ENCODE measurements at regions not wholly inside any gene's neighbourhood (a gene's known extent, or its start where the extent isn't known, plus 50 kb on each side); places are given as distances from the start of the nearest gene placed in this dataset.

- TF ChIP-seq, protein P1, sequence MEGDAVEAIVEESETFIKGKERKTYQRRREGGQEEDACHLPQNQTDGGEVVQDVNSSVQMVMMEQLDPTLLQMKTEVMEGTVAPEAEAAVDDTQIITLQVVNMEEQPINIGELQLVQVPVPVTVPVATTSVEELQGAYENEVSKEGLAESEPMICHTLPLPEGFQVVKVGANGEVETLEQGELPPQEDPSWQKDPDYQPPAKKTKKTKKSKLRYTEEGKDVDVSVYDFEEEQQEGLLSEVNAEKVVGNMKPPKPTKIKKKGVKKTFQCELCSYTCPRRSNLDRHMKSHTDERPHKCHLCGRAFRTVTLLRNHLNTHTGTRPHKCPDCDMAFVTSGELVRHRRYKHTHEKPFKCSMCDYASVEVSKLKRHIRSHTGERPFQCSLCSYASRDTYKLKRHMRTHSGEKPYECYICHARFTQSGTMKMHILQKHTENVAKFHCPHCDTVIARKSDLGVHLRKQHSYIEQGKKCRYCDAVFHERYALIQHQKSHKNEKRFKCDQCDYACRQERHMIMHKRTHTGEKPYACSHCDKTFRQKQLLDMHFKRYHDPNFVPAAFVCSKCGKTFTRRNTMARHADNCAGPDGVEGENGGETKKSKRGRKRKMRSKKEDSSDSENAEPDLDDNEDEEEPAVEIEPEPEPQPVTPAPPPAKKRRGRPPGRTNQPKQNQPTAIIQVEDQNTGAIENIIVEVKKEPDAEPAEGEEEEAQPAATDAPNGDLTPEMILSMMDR (conservative IDR thresholded peaks at IDR 0.05 in 1 of 2, IDR thresholded peaks at IDR 0.05 in 1 of 2; ENCODE audit: extremely low read depth in 1 of 2, insufficient read depth in 1 of 2, low read depth in 1 of 2, low read length in 2 of 2), result no peak
- no peak for TF ChIP-seq EZH2 (IDR thresholded peaks at IDR 0.05; ENCODE audit: borderline replicate concordance, low read length)
These were observed 55.2 kb upstream of the RNF7 start for GRCh38 chr3:141682921-141683320.

Data from mammary epithelial cell (primary cell).